ENCODE measurements at regions not wholly inside any gene's neighbourhood (a gene's known extent, or its start where the extent isn't known, plus 50 kb on each side); places are given as distances from the start of the nearest gene placed in this dataset.
"Not testable (repeated sequence)": the region's sequence is repeated elsewhere in the genome, so short reads cannot be mapped to it uniquely, and the experiment has no call there.

- H3K27ac ChIP-seq (ENCODE audit: extremely low read depth, low read depth, low read length); in situ Hi-C loops (cut with MboI); H3K27me3 ChIP-seq (ENCODE audit: control insufficient read depth in 2 of 2, insufficient read depth in 2 of 2, low read length in 2 of 2); H3K4me3 ChIP-seq; H3K9me1 ChIP-seq (ENCODE audit: control insufficient read depth, insufficient read depth, low read length); H3K36me3 ChIP-seq (ENCODE audit: control insufficient read depth, insufficient read depth, low read length); BruUV-seq (replicated peaks); H3K79me2 ChIP-seq (ENCODE audit: control insufficient read depth, insufficient read depth, low read length); H2AFZ ChIP-seq (ENCODE audit: low read depth, low read length); ATAC-seq; CTCF ChIA-PET (ENCODE audit: low intra/inter-chr PET ratio); H3K4me2 ChIP-seq (ENCODE audit: insufficient read depth, low read length); DNase-seq (ENCODE audit: extremely low read depth in 1 of 4, low spot score in 3 of 4); H3K9ac ChIP-seq (ENCODE audit: insufficient read depth in 1 of 2, low read depth in 2 of 2, low read length in 2 of 2); intact Hi-C loops (cut with micrococcal nuclease); H4K20me1 ChIP-seq (replicated peaks; ENCODE audit: control insufficient read depth, insufficient read depth, low read length); POLR2A ChIA-PET; H3K4me1 ChIP-seq (replicated peaks in 1 of 2; ENCODE audit: control insufficient read depth in 2 of 2, insufficient read depth in 2 of 2, low read length in 2 of 2); H3K9me3 ChIP-seq (replicated peaks; ENCODE audit: control insufficient read depth, insufficient read depth, low read depth, low read length); FAIRE-seq: not testable (repeated sequence)
- WGBS (ENCODE audit: insufficient coverage, low coverage, missing lambda C conversion rate), result 0% methylated on average over 2 of the region's 3 CpGs
Observed at GRCh38 chr1:146641534-146641933, 296.6 kb upstream of the NBPF12 start.

GRCh38 chr1:146640671-146641070 is 297.5 kb upstream of the NBPF12 start:
- H3K79me2 ChIP-seq (ENCODE audit: control insufficient read depth, insufficient read depth, low read length); H3K4me3 ChIP-seq; H3K27ac ChIP-seq (ENCODE audit: extremely low read depth, low read depth, low read length); H3K4me1 ChIP-seq (replicated peaks in 1 of 2; ENCODE audit: control insufficient read depth in 2 of 2, insufficient read depth in 2 of 2, low read length in 2 of 2); H3K9me1 ChIP-seq (ENCODE audit: control insufficient read depth, insufficient read depth, low read length); H3K36me3 ChIP-seq (ENCODE audit: control insufficient read depth, insufficient read depth, low read length); H2AFZ ChIP-seq (ENCODE audit: low read depth, low read length); DNase-seq (ENCODE audit: extremely low read depth in 1 of 4, low spot score in 3 of 4); ATAC-seq; CTCF ChIA-PET (ENCODE audit: low intra/inter-chr PET ratio); H3K27me3 ChIP-seq (ENCODE audit: control insufficient read depth in 2 of 2, insufficient read depth in 2 of 2, low read length in 2 of 2); in situ Hi-C loops (cut with MboI); H3K9ac ChIP-seq (ENCODE audit: insufficient read depth in 1 of 2, low read depth in 2 of 2, low read length in 2 of 2); BruUV-seq (replicated peaks); intact Hi-C loops (cut with micrococcal nuclease); H3K9me3 ChIP-seq (replicated peaks; ENCODE audit: control insufficient read depth, insufficient read depth, low read depth, low read length); POLR2A ChIA-PET; FAIRE-seq; H4K20me1 ChIP-seq (replicated peaks; ENCODE audit: control insufficient read depth, insufficient read depth, low read length); H3K4me2 ChIP-seq (ENCODE audit: insufficient read depth, low read length): not testable (repeated sequence)
- WGBS (ENCODE audit: insufficient coverage, low coverage, missing lambda C conversion rate), result 3% methylated on average over 5 of the region's 5 CpGs

GRCh38 chr1:146630302-146630701 is 307.8 kb upstream of the NBPF12 start:
- FAIRE-seq; H3K36me3 ChIP-seq (ENCODE audit: control insufficient read depth, insufficient read depth, low read length); H3K4me3 ChIP-seq; H3K79me2 ChIP-seq (ENCODE audit: control insufficient read depth, insufficient read depth, low read length); DNase-seq (ENCODE audit: extremely low read depth in 1 of 4, low spot score in 3 of 4); intact Hi-C loops (cut with micrococcal nuclease); H3K27me3 ChIP-seq (ENCODE audit: control insufficient read depth in 2 of 2, insufficient read depth in 2 of 2, low read length in 2 of 2); H3K4me2 ChIP-seq (ENCODE audit: insufficient read depth, low read length); H3K9ac ChIP-seq (ENCODE audit: insufficient read depth in 1 of 2, low read depth in 2 of 2, low read length in 2 of 2); BruUV-seq (replicated peaks); H3K27ac ChIP-seq (ENCODE audit: extremely low read depth, low read depth, low read length); in situ Hi-C loops (cut with MboI); H3K4me1 ChIP-seq (replicated peaks in 1 of 2; ENCODE audit: control insufficient read depth in 2 of 2, insufficient read depth in 2 of 2, low read length in 2 of 2); H4K20me1 ChIP-seq (replicated peaks; ENCODE audit: control insufficient read depth, insufficient read depth, low read length); H3K9me3 ChIP-seq (replicated peaks; ENCODE audit: control insufficient read depth, insufficient read depth, low read depth, low read length); ATAC-seq; H3K9me1 ChIP-seq (ENCODE audit: control insufficient read depth, insufficient read depth, low read length); CTCF ChIA-PET (ENCODE audit: low intra/inter-chr PET ratio); POLR2A ChIA-PET; H2AFZ ChIP-seq (ENCODE audit: low read depth, low read length): not testable (repeated sequence)
- WGBS (ENCODE audit: insufficient coverage, low coverage, missing lambda C conversion rate), result no CpG with 5 or more reads among the region's 1 CpG

GRCh38 chr1:146618582-146618981 is 319.5 kb upstream of the NBPF12 start:
- H3K36me3 ChIP-seq (ENCODE audit: control insufficient read depth, insufficient read depth, low read length); BruUV-seq (replicated peaks); H4K20me1 ChIP-seq (replicated peaks; ENCODE audit: control insufficient read depth, insufficient read depth, low read length); H3K9ac ChIP-seq (ENCODE audit: insufficient read depth in 1 of 2, low read depth in 2 of 2, low read length in 2 of 2); H3K4me1 ChIP-seq (replicated peaks in 1 of 2; ENCODE audit: control insufficient read depth in 2 of 2, insufficient read depth in 2 of 2, low read length in 2 of 2); H3K4me2 ChIP-seq (ENCODE audit: insufficient read depth, low read length); in situ Hi-C loops (cut with MboI); FAIRE-seq; CTCF ChIA-PET (ENCODE audit: low intra/inter-chr PET ratio); DNase-seq (ENCODE audit: extremely low read depth in 1 of 4, low spot score in 3 of 4); H3K27ac ChIP-seq (ENCODE audit: extremely low read depth, low read depth, low read length); H2AFZ ChIP-seq (ENCODE audit: low read depth, low read length); intact Hi-C loops (cut with micrococcal nuclease); POLR2A ChIA-PET; ATAC-seq; H3K9me1 ChIP-seq (ENCODE audit: control insufficient read depth, insufficient read depth, low read length); H3K79me2 ChIP-seq (ENCODE audit: control insufficient read depth, insufficient read depth, low read length); H3K27me3 ChIP-seq (ENCODE audit: control insufficient read depth in 2 of 2, insufficient read depth in 2 of 2, low read length in 2 of 2); H3K4me3 ChIP-seq; H3K9me3 ChIP-seq (replicated peaks; ENCODE audit: control insufficient read depth, insufficient read depth, low read depth, low read length): not testable (repeated sequence)
- WGBS (ENCODE audit: insufficient coverage, low coverage, missing lambda C conversion rate), result 0% methylated on average over 2 of the region's 4 CpGs

Data from K562 (cell line).